ENCODE measurements at regions not wholly inside any gene's neighbourhood (a gene's known extent, or its start where the extent isn't known, plus 50 kb on each side); places are given as distances from the start of the nearest gene placed in this dataset.
"Not testable (repeated sequence)": the region's sequence is repeated elsewhere in the genome, so short reads cannot be mapped to it uniquely, and the experiment has no call there.

GRCh38 chr14:80291101-80291500, 79.8 kb upstream of the DIO2 start:
- no peak for DNase-seq

GRCh38 chr14:80286744-80287143, 75.4 kb upstream of the DIO2 start:
- not testable (repeated sequence) for DNase-seq

GRCh38 chr14:80278293-80279023, 67.2 kb upstream of the DIO2 start:
- peak; percentile 5 for DNase-seq

GRCh38 chr14:80275208-80275850, 64.0 kb upstream of the DIO2 start:
- DNase-seq: peak; percentile 19

- not testable (repeated sequence) for DNase-seq
Observed at GRCh38 chr14:80274310-80274709, 63.0 kb upstream of the DIO2 start.

- no peak for DNase-seq
Observed at GRCh38 chr14:80271389-80271788, 60.1 kb upstream of the DIO2 start.

- peak; percentile 23 for DNase-seq
Observed at GRCh38 chr14:80269353-80269925, 58.1 kb upstream of the DIO2 start.

GRCh38 chr14:80266930-80267329, 55.6 kb upstream of the DIO2 start:
- DNase-seq: no peak

- no peak for DNase-seq
Observed at GRCh38 chr14:80264702-80265101, 53.4 kb upstream of the DIO2 start.

Data from fibroblast of upper back skin (primary cell).